BLaER1 (cell line): ENCODE measurements at regions not wholly inside any gene's neighbourhood (a gene's known extent, or its start where the extent isn't known, plus 50 kb on each side); places are given as distances from the start of the nearest gene placed in this dataset.
"Not testable (repeated sequence)": the region's sequence is repeated elsewhere in the genome, so short reads cannot be mapped to it uniquely, and the experiment has no call there.

Experiments
- H3K27ac ChIP-seq: shearing (Covaris generic); formaldehyde crosslinking; 2 replicates; pipeline ENCODE4 v1.8.1; 2022
- H3K27me3 ChIP-seq: shearing (Covaris generic); formaldehyde crosslinking; 2 replicates; pipeline ENCODE4 v1.8.1; 2022
- H3K36me3 ChIP-seq: shearing (Covaris generic); formaldehyde crosslinking; 2 replicates; pipeline ENCODE4 v1.8.1; 2022
- H3K4me1 ChIP-seq: shearing (Covaris generic); formaldehyde crosslinking; 2 replicates; pipeline ENCODE4 v1.8.1; 2022
- H3K4me2 ChIP-seq: shearing (Covaris generic); formaldehyde crosslinking; 2 replicates; pipeline ENCODE4 v1.8.1; 2022
- H3K4me3 ChIP-seq: shearing (Covaris generic); formaldehyde crosslinking; 2 replicates; pipeline ENCODE4 v1.8.1; 2022
- H3K9ac ChIP-seq: shearing (Covaris generic); formaldehyde crosslinking; 2 replicates; pipeline ENCODE4 v1.8.1; 2022
- H3K9me3 ChIP-seq: shearing (Covaris generic); formaldehyde crosslinking; 2 replicates; pipeline ENCODE4 v1.8.1; 2022
- H4K20me1 ChIP-seq: shearing (Covaris generic); formaldehyde crosslinking; 2 replicates; pipeline ENCODE4 v1.8.1; 2022
- Cebpa-rat ChIP-seq: shearing (Covaris generic); IDR thresholded peaks from 2 replicates; pipeline ENCODE4 v1.8.1; 2022

GRCh38 chr5:60435808-60436207 lies 264.2 kb downstream of the DEPDC1B start:
- H3K36me3 ChIP-seq, result no peaks in the 10 kb centered on the region
- no peaks in the 10 kb centered on the region for H4K20me1 ChIP-seq
- H3K4me1 ChIP-seq, result peaks cover 22% of the 10 kb centered on the region
- no peak overlapping the region for H3K4me2 ChIP-seq
- no peak for TF ChIP-seq Cebpa-rat
- H3K9me3 ChIP-seq, result peaks cover 21% of the 10 kb centered on the region
- no peak overlapping the region for H3K4me3 ChIP-seq
- no peak overlapping the region for H3K27ac ChIP-seq
- no peak overlapping the region for H3K9ac ChIP-seq
- no peaks in the 10 kb centered on the region for H3K27me3 ChIP-seq

- H3K9me3 ChIP-seq, H3K4me1 ChIP-seq, H3K36me3 ChIP-seq, H3K9ac ChIP-seq, H3K27me3 ChIP-seq, H3K4me2 ChIP-seq, H3K4me3 ChIP-seq, H3K27ac ChIP-seq, H4K20me1 ChIP-seq: not testable (repeated sequence)
Observed at GRCh38 chr5:60426189-60426588, 273.8 kb downstream of the DEPDC1B start.

GRCh38 chr5:60420773-60421172 lies 279.2 kb downstream of the DEPDC1B start:
- not testable (repeated sequence) for H3K27me3 ChIP-seq, H3K9ac ChIP-seq, H3K36me3 ChIP-seq, H3K4me2 ChIP-seq, H3K4me1 ChIP-seq, H4K20me1 ChIP-seq, H3K27ac ChIP-seq, H3K4me3 ChIP-seq
- peaks cover 15% of the 10 kb centered on the region for H3K9me3 ChIP-seq

GRCh38 chr5:60417500-60418181 lies 282.3 kb downstream of the DEPDC1B start:
- Histone ChIP-seq H3K9ac (no peak overlapping the region), H3K27ac (no peak overlapping the region), H3K36me3 (no peaks in the 10 kb centered on the region; the same call in 1 of the 2 replicates), H4K20me1 (peaks cover 9% of the 10 kb centered on the region; the same call in 1 of the 2 replicates), H3K4me2 (no peak overlapping the region), H3K4me3 (no peak overlapping the region), H3K27me3 (no peaks in the 10 kb centered on the region), H3K9me3 (peaks cover 22% of the 10 kb centered on the region), H3K4me1 (peaks cover 9% of the 10 kb centered on the region)
- no peak for TF ChIP-seq Cebpa-rat

- Histone ChIP-seq H4K20me1 (peaks cover 9% of the 10 kb centered on the region; the same call in 1 of the 2 replicates), H3K9me3 (peaks cover 12% of the 10 kb centered on the region), H3K4me3 (no peak overlapping the region)
Observed at GRCh38 chr5:60415443-60415842, 284.5 kb downstream of the DEPDC1B start.

GRCh38 chr5:60410427-60410826 lies 289.5 kb downstream of the DEPDC1B start:
- no peak overlapping the region for H3K9ac ChIP-seq
- H3K36me3 ChIP-seq, result no peaks in the 10 kb centered on the region
- H3K9me3 ChIP-seq, result peaks cover 4% of the 10 kb centered on the region
- H3K27me3 ChIP-seq, result no peaks in the 10 kb centered on the region
- H3K4me3 ChIP-seq, result no peak overlapping the region
- no peak for TF ChIP-seq Cebpa-rat
- peaks cover 8% of the 10 kb centered on the region; the same call in 1 of the 2 replicates for H4K20me1 ChIP-seq
- H3K4me1 ChIP-seq, result no peaks in the 10 kb centered on the region
- no peak overlapping the region for H3K27ac ChIP-seq
- no peak overlapping the region for H3K4me2 ChIP-seq

More at GRCh38 chr5:60415443-60415842, 284.5 kb downstream of the DEPDC1B start:
- Histone ChIP-seq H3K27ac (no peak overlapping the region), H3K4me1 (peaks cover 9% of the 10 kb centered on the region), H3K36me3 (no peaks in the 10 kb centered on the region; the same call in 1 of the 2 replicates), H3K4me2 (no peak overlapping the region), H3K9ac (no peak overlapping the region), H3K27me3 (no peaks in the 10 kb centered on the region)
- TF ChIP-seq Cebpa-rat, result no peak

- H4K20me1 ChIP-seq, result no peaks in the 10 kb centered on the region
- no peak overlapping the region for H3K4me3 ChIP-seq
- no peak overlapping the region for H3K27ac ChIP-seq
- no peaks in the 10 kb centered on the region for H3K36me3 ChIP-seq
- TF ChIP-seq Cebpa-rat, result no peak
- no peak overlapping the region for H3K9ac ChIP-seq
- H3K9me3 ChIP-seq, result no peaks in the 10 kb centered on the region
- no peak overlapping the region for H3K4me2 ChIP-seq
- no peaks in the 10 kb centered on the region for H3K27me3 ChIP-seq
- H3K4me1 ChIP-seq, result no peaks in the 10 kb centered on the region
Observed at GRCh38 chr5:60404171-60404570, 295.8 kb downstream of the DEPDC1B start.

GRCh38 chr5:60403343-60404006 lies 296.5 kb downstream of the DEPDC1B start:
- no peak overlapping the region for H3K4me2 ChIP-seq

GRCh38 chr5:60402161-60402785 lies 297.7 kb downstream of the DEPDC1B start:
- no peak for TF ChIP-seq Cebpa-rat
- Histone ChIP-seq H3K36me3 (no peaks in the 10 kb centered on the region), H3K4me2 (no peak overlapping the region), H3K9me3 (no peaks in the 10 kb centered on the region), H3K27ac (no peak overlapping the region), H3K27me3 (no peaks in the 10 kb centered on the region), H3K9ac (no peak overlapping the region), H3K4me1 (no peaks in the 10 kb centered on the region), H4K20me1 (no peaks in the 10 kb centered on the region), H3K4me3 (no peak overlapping the region)

More at GRCh38 chr5:60403343-60404006, 296.5 kb downstream of the DEPDC1B start:
- H3K9ac ChIP-seq, result no peak overlapping the region
- H3K4me1 ChIP-seq, result no peaks in the 10 kb centered on the region
- no peak overlapping the region for H3K4me3 ChIP-seq
- H3K36me3 ChIP-seq, result no peaks in the 10 kb centered on the region
- TF ChIP-seq Cebpa-rat, result no peak
- no peak overlapping the region for H3K27ac ChIP-seq
- H3K27me3 ChIP-seq, result no peaks in the 10 kb centered on the region
- H4K20me1 ChIP-seq, result no peaks in the 10 kb centered on the region
- H3K9me3 ChIP-seq, result no peaks in the 10 kb centered on the region

- Histone ChIP-seq H3K9me3 (no peaks in the 10 kb centered on the region), H4K20me1 (no peaks in the 10 kb centered on the region), H3K4me3 (no peak overlapping the region), H3K4me2 (no peak overlapping the region), H3K27ac (no peak overlapping the region), H3K9ac (no peak overlapping the region), H3K36me3 (no peaks in the 10 kb centered on the region), H3K27me3 (no peaks in the 10 kb centered on the region), H3K4me1 (no peaks in the 10 kb centered on the region)
- TF ChIP-seq Cebpa-rat, result no peak
Observed at GRCh38 chr5:60401526-60401925, 298.4 kb downstream of the DEPDC1B start.
